OCI-LY3 (cell line): ENCODE measurements at regions not wholly inside any gene's neighbourhood (a gene's known extent, or its start where the extent isn't known, plus 50 kb on each side); places are given as distances from the start of the nearest gene placed in this dataset.

Experiments
- H2AFZ ChIP-seq: fragments of 200-600, 300-600 bp; shearing (Covaris generic); 2 replicates; pipeline ENCODE4 v1.6.0; 2014; ENCODE audit warnings: antibody characterized with exemption, low read depth, low read length
- H3K27ac ChIP-seq: fragments of 200-600, 300-600 bp; sonication (generic); 2 replicates; pipeline ENCODE4 v1.5.1; 2014; ENCODE audit warnings: mild to moderate bottlenecking, low read length, moderate library complexity, mixed read lengths
- H3K27me3 ChIP-seq: fragments of 200-600, 300-600 bp; sonication (generic); 2 replicates; pipeline ENCODE4 v1.6.1; 2014; ENCODE audit warnings: low read depth, low read length, mixed read lengths
- H3K36me3 ChIP-seq: fragments of 200-600, 300-600 bp; sonication (generic); replicated peaks from 2 replicates; pipeline ENCODE3; 2014; ENCODE audit warnings: low read depth, low read length, mixed read lengths
- H3K4me1 ChIP-seq: fragments of 300-600, 200-600 bp; sonication (generic); 2 replicates; pipeline ENCODE4 v1.6.1; 2014; ENCODE audit warnings: low read length, mixed read lengths
- H3K4me2 ChIP-seq: fragments of 200-600, 300-600 bp; sonication (generic); 2 replicates; pipeline ENCODE4 v1.6.1; 2014; ENCODE audit warnings: low read length, mixed read lengths
- H3K4me3 ChIP-seq: fragments of 300-600, 200-600 bp; sonication (generic); 2 replicates; pipeline ENCODE4 v1.5.1; 2014; ENCODE audit warnings: antibody characterized with exemption, mild to moderate bottlenecking, low read length, moderate library complexity
- H3K79me2 ChIP-seq: fragments of 300-600, 200-600 bp; shearing (Covaris generic); 2 replicates; pipeline ENCODE4 v1.6.1; 2014; ENCODE audit warnings: mild to moderate bottlenecking, low read length, mixed read lengths
- H3K9ac ChIP-seq: fragments of 300-600, 200-600 bp; shearing (Covaris generic); 2 replicates; pipeline ENCODE4 v1.6.0; 2014; ENCODE audit warnings: mild to moderate bottlenecking, low read length, moderate library complexity
- H3K9me3 ChIP-seq: fragments of 200-600, 300-600 bp; shearing (Covaris generic); 2 replicates; pipeline ENCODE4 v1.6.1; 2014; ENCODE audit warnings: low read length, mixed read lengths; ENCODE audit not compliant: insufficient read depth
- H4K20me1 ChIP-seq: fragments of 200-600, 300-600 bp; sonication (generic); 2 replicates; pipeline ENCODE4 v1.6.1; 2016; ENCODE audit warnings: low read length, mixed read lengths; ENCODE audit not compliant: insufficient read depth
- CTCF ChIP-seq: fragments of 200-600, 300-600 bp; sonication (generic); IDR thresholded peaks from 2 replicates; pipeline ENCODE4 v1.5.1; 2014; ENCODE audit warnings: antibody characterized with exemption, low read length, low read depth
- EZH2phosphoT487 ChIP-seq: fragments of 200-600 bp; shearing (Covaris generic); IDR thresholded peaks from 2 replicates; pipeline ENCODE4 v1.6.1; 2018; ENCODE audit warnings: antibody characterized with exemption, mixed run types, low read depth

- no peak overlapping the region for H3K4me3 ChIP-seq
- TF ChIP-seq EZH2phosphoT487 = no peak
- no peak overlapping the region for H2AFZ ChIP-seq
- no peaks in the 10 kb centered on the region for H3K27me3 ChIP-seq
- 0 out of 2 replicates have a peak, but pooled peaks cover 3% of the 10 kb centered on the region for H3K9me3 ChIP-seq
- no peak overlapping the region for H3K27ac ChIP-seq
- H3K36me3 ChIP-seq = no peaks in the 10 kb centered on the region
- H3K9ac ChIP-seq = no peak overlapping the region
- no peaks in the 10 kb centered on the region for H3K4me1 ChIP-seq
- H3K4me2 ChIP-seq = no peak overlapping the region
- no peaks in the 10 kb centered on the region for H4K20me1 ChIP-seq
- H3K79me2 ChIP-seq = no peaks in the 10 kb centered on the region
These were observed 240.5 kb upstream of the CHAC2 start for GRCh38 chr2:53527056-53527455.

- Histone ChIP-seq H4K20me1 (no peaks in the 10 kb centered on the region), H3K9ac (no peak overlapping the region), H2AFZ (no peak overlapping the region; the same call in 1 of the 2 replicates), H3K79me2 (no peaks in the 10 kb centered on the region), H3K4me1 (peaks cover 26% of the 10 kb centered on the region), H3K27me3 (no peaks in the 10 kb centered on the region), H3K9me3 (no peaks in the 10 kb centered on the region), H3K36me3 (no peaks in the 10 kb centered on the region), H3K27ac (no peak overlapping the region), H3K4me2 (peak overlapping the region; percentile 17; the same call in 1 of the 2 replicates), H3K4me3 (no peak overlapping the region)
- TF ChIP-seq CTCF (no peak), EZH2phosphoT487 (no peak)
These were observed 247.4 kb upstream of the CHAC2 start for GRCh38 chr2:53519918-53520841.

- no peaks in the 10 kb centered on the region for H3K36me3 ChIP-seq
- no peaks in the 10 kb centered on the region for H3K9me3 ChIP-seq
- TF ChIP-seq CTCF (no peak), EZH2phosphoT487 (no peak)
- no peak overlapping the region for H3K4me2 ChIP-seq
- no peak overlapping the region for H3K27ac ChIP-seq
- no peaks in the 10 kb centered on the region for H3K27me3 ChIP-seq
- peaks cover 30% of the 10 kb centered on the region for H3K4me1 ChIP-seq
- no peaks in the 10 kb centered on the region for H3K79me2 ChIP-seq
- H4K20me1 ChIP-seq = no peaks in the 10 kb centered on the region
- H2AFZ ChIP-seq = no peak overlapping the region
- no peak overlapping the region for H3K4me3 ChIP-seq
- H3K9ac ChIP-seq = no peak overlapping the region
These were observed 250.2 kb upstream of the CHAC2 start for GRCh38 chr2:53517406-53517805.

- no peaks in the 10 kb centered on the region for H3K27me3 ChIP-seq
- peaks cover 30% of the 10 kb centered on the region for H3K4me1 ChIP-seq
- no peaks in the 10 kb centered on the region for H3K36me3 ChIP-seq
- peak overlapping the region; percentile 47 for H2AFZ ChIP-seq
- no peak overlapping the region for H3K27ac ChIP-seq
- H3K79me2 ChIP-seq = no peaks in the 10 kb centered on the region
- H3K4me3 ChIP-seq = peak overlapping the region; percentile 40
- no peaks in the 10 kb centered on the region for H4K20me1 ChIP-seq
- peak overlapping the region; percentile 72 for H3K4me2 ChIP-seq
- H3K9me3 ChIP-seq = no peaks in the 10 kb centered on the region
- no peak overlapping the region; the same call in 1 of the 2 replicates for H3K9ac ChIP-seq
- TF ChIP-seq EZH2phosphoT487 (no peak), CTCF (no peak)
These were observed 251.0 kb upstream of the CHAC2 start for GRCh38 chr2:53516650-53517049.
